ENCODE measurements at regions not wholly inside any gene's neighbourhood (a gene's known extent, or its start where the extent isn't known, plus 50 kb on each side); places are given as distances from the start of the nearest gene placed in this dataset.
"Not testable (repeated sequence)": the region's sequence is repeated elsewhere in the genome, so short reads cannot be mapped to it uniquely, and the experiment has no call there.

DNA sequence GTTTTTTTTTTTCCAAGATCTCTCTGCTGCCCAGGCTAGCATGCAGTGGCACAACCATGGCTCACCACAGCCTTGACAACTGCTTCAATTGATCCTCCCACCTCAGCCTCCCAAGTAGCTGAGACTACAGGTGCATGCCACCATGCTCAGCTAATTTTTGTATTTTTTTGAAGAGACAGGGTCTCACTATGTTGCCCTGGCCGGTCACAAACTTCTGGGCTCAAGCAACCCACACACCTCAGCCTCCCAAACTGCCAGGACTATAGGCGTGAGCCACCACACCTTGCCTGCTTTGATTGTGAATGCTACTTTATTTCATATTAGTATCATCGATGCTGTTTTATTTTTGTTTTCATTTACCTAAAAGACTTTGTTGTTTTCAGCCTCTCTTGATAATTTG lies 81.5 kb upstream of the GNAZ start:
- TF ChIP-seq CTCF (IDR thresholded peaks at IDR 0.05): no peak
- peaks cover 22% of the 10 kb centered on the region for H3K27me3 Mint-ChIP-seq (ENCODE audit: insufficient read depth)
- no peak for DNase-seq
- H3K9me3 Mint-ChIP-seq: no peaks in the 10 kb centered on the region
- H3K36me3 Mint-ChIP-seq (ENCODE audit: low read depth): no peaks in the 10 kb centered on the region
- H3K27ac Mint-ChIP-seq: no peak overlapping the region
- no peak overlapping the region for H3K4me3 Mint-ChIP-seq
- peaks cover 8% of the 10 kb centered on the region; the same call in 1 of the 2 replicates for H3K4me1 Mint-ChIP-seq (ENCODE audit: low read depth)

- DNase-seq: no peak
- peaks cover 18% of the 10 kb centered on the region for H3K27me3 Mint-ChIP-seq (ENCODE audit: insufficient read depth)
- no peak overlapping the region for H3K4me3 Mint-ChIP-seq
- peaks cover 8% of the 10 kb centered on the region; the same call in 1 of the 2 replicates for H3K4me1 Mint-ChIP-seq (ENCODE audit: low read depth)
- H3K36me3 Mint-ChIP-seq (ENCODE audit: low read depth): no peaks in the 10 kb centered on the region
- H3K27ac Mint-ChIP-seq: no peak overlapping the region
- TF ChIP-seq CTCF (IDR thresholded peaks at IDR 0.05): no peak
- H3K9me3 Mint-ChIP-seq: no peaks in the 10 kb centered on the region
These were observed 80.5 kb upstream of the GNAZ start for GRCh38 chr22:22989856-22990255.

GRCh38 chr22:22990711-22991505 lies 79.4 kb upstream of the GNAZ start:
- H3K36me3 Mint-ChIP-seq (ENCODE audit: low read depth); H3K4me1 Mint-ChIP-seq (ENCODE audit: low read depth); H3K4me3 Mint-ChIP-seq; H3K27ac Mint-ChIP-seq; H3K9me3 Mint-ChIP-seq: not testable (repeated sequence)
- DNase-seq: peak; percentile 3
- peaks cover 19% of the 10 kb centered on the region for H3K27me3 Mint-ChIP-seq (ENCODE audit: insufficient read depth)

GRCh38 chr22:22992474-22992873 lies 77.8 kb upstream of the GNAZ start:
- H3K4me3 Mint-ChIP-seq: no peak overlapping the region

DNA sequence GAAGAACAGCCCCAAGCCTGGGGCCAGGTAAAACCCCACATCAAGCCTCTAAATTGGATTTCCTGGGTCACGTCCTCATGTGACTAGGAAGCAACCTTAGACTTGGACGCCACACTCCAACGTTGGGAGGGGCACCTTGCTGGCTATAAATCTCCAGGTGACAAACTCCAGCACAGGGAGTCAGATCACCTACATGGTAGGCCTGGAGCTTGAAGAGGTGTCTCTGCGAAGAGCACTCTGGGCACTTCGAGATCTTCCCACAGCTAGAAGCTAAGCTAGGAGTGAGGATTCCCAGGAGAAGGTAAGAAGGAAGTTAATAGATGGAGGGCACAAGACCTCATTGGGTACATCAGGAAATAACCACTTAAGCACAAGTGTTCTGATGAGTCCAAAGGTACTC lies 77.1 kb upstream of the GNAZ start:
- Mint-ChIP-seq H3K36me3 (ENCODE audit: low read depth) (no peaks in the 10 kb centered on the region; the same call in 1 of the 2 replicates), H3K4me3 (no peak overlapping the region), H3K4me1 (ENCODE audit: low read depth) (peaks cover 8% of the 10 kb centered on the region; the same call in 1 of the 2 replicates), H3K9me3 (peaks cover 13% of the 10 kb centered on the region), H3K27ac (no peak overlapping the region), H3K27me3 (ENCODE audit: insufficient read depth) (peaks cover 7% of the 10 kb centered on the region)
- DNase-seq: no peak
- no peak for TF ChIP-seq CTCF (IDR thresholded peaks at IDR 0.05)

More at GRCh38 chr22:22992474-22992873, 77.8 kb upstream of the GNAZ start:
- Mint-ChIP-seq H3K9me3 (peaks cover 10% of the 10 kb centered on the region), H3K4me1 (ENCODE audit: low read depth) (peaks cover 8% of the 10 kb centered on the region; the same call in 1 of the 2 replicates), H3K27ac (no peak overlapping the region), H3K36me3 (ENCODE audit: low read depth) (no peaks in the 10 kb centered on the region; the same call in 1 of the 2 replicates), H3K27me3 (ENCODE audit: insufficient read depth) (peaks cover 7% of the 10 kb centered on the region)
- no peak for TF ChIP-seq CTCF (IDR thresholded peaks at IDR 0.05)
- no peak for DNase-seq

DNA sequence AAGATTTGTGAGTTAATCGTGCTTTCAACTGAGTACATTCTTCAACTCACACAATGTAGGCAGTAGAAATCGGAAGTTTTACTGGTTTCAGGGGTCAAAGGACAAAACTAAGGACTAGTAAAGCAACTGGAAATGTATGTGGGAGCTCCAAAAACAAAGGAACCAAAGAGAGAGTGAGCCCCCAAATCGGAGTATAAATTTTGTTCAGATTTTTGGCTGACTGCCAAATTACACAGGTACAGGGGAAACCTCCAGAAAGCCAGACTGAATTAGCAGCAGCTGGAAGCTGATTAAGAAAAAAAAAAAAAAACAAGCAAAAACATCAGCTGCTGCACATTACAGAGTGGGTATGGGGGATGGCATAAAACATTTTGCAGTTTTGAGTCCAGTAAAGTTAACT lies 75.2 kb upstream of the GNAZ start:
- no peak overlapping the region for H3K27ac Mint-ChIP-seq
- H3K27me3 Mint-ChIP-seq (ENCODE audit: insufficient read depth): peaks cover 3% of the 10 kb centered on the region
- no peak for TF ChIP-seq CTCF (IDR thresholded peaks at IDR 0.05)
- peaks cover 8% of the 10 kb centered on the region; the same call in 1 of the 2 replicates for H3K4me1 Mint-ChIP-seq (ENCODE audit: low read depth)
- no peak for DNase-seq
- H3K4me3 Mint-ChIP-seq: no peak overlapping the region
- no peaks in the 10 kb centered on the region; the same call in 1 of the 2 replicates for H3K36me3 Mint-ChIP-seq (ENCODE audit: low read depth)
- peaks cover 13% of the 10 kb centered on the region for H3K9me3 Mint-ChIP-seq
